ENCODE measurements at regions not wholly inside any gene's neighbourhood (a gene's known extent, or its start where the extent isn't known, plus 50 kb on each side); places are given as distances from the start of the nearest gene placed in this dataset.

- no peak for TF ChIP-seq Cebpa-rat (IDR thresholded peaks at IDR 0.05)
- no peak overlapping the region for H3K9ac ChIP-seq
- no peaks in the 10 kb centered on the region for H3K36me3 ChIP-seq
- H3K4me1 ChIP-seq: peaks cover 27% of the 10 kb centered on the region
- H4K20me1 ChIP-seq: no peaks in the 10 kb centered on the region
- H3K4me2 ChIP-seq: no peak overlapping the region
- H3K4me3 ChIP-seq: no peak overlapping the region
- no peak overlapping the region for H3K27ac ChIP-seq
- no peaks in the 10 kb centered on the region for H3K9me3 ChIP-seq
- H3K27me3 ChIP-seq: no peaks in the 10 kb centered on the region
Measured at GRCh38 chr3:72661115-72661457, 187.2 kb downstream of the SHQ1 start.

GRCh38 chr3:72660270-72661114 lies 187.8 kb downstream of the SHQ1 start:
- Histone ChIP-seq H3K9me3 (no peaks in the 10 kb centered on the region), H3K36me3 (no peaks in the 10 kb centered on the region), H3K9ac (no peak overlapping the region), H3K4me1 (peaks cover 27% of the 10 kb centered on the region), H4K20me1 (no peaks in the 10 kb centered on the region), H3K4me2 (no peak overlapping the region), H3K27me3 (no peaks in the 10 kb centered on the region; the same call in 1 of the 2 replicates), H3K27ac (no peak overlapping the region), H3K4me3 (no peak overlapping the region)
- TF ChIP-seq Cebpa-rat (IDR thresholded peaks at IDR 0.05): no peak

- TF ChIP-seq Cebpa-rat (IDR thresholded peaks at IDR 0.05): no peak
- Histone ChIP-seq H3K4me1 (peaks cover 31% of the 10 kb centered on the region), H3K9ac (no peak overlapping the region), H3K4me2 (no peak overlapping the region), H3K27ac (no peak overlapping the region), H3K9me3 (no peaks in the 10 kb centered on the region), H3K4me3 (no peak overlapping the region), H3K36me3 (no peaks in the 10 kb centered on the region), H4K20me1 (no peaks in the 10 kb centered on the region), H3K27me3 (peaks cover 7% of the 10 kb centered on the region; the same call in 1 of the 2 replicates)
Measured at GRCh38 chr3:72659596-72659995, 188.6 kb downstream of the SHQ1 start.

DNA sequence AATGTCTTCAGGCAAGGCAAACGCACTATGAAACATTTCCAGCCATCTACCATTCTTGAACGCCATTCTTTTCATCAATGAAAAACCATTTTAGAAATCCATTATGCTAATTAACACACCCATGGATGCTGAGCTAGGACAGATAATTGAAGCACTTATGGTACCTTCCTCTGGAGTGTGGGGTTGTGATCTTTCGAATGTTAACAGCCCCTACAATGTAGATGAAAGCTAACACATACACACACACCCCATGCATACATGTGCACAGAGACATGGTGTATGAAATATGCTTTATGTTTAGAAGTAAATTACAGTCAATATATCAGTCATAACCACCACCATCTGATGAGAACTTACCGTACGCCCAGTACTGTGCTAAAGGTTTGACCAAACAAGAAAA lies 189.1 kb downstream of the SHQ1 start:
- no peak for TF ChIP-seq Cebpa-rat (IDR thresholded peaks at IDR 0.05)
- no peak overlapping the region for H3K4me3 ChIP-seq
- H3K36me3 ChIP-seq: no peaks in the 10 kb centered on the region
- no peak overlapping the region for H3K27ac ChIP-seq
- no peak overlapping the region for H3K4me2 ChIP-seq
- H4K20me1 ChIP-seq: no peaks in the 10 kb centered on the region
- H3K4me1 ChIP-seq: peaks cover 30% of the 10 kb centered on the region
- no peak overlapping the region for H3K9ac ChIP-seq
- no peaks in the 10 kb centered on the region for H3K9me3 ChIP-seq
- H3K27me3 ChIP-seq: peaks cover 7% of the 10 kb centered on the region; the same call in 1 of the 2 replicates

- Histone ChIP-seq H3K4me1 (peaks cover 30% of the 10 kb centered on the region), H3K9me3 (no peaks in the 10 kb centered on the region), H3K27ac (no peak overlapping the region), H3K36me3 (no peaks in the 10 kb centered on the region), H3K4me3 (no peak overlapping the region), H3K9ac (no peak overlapping the region), H3K4me2 (no peak overlapping the region), H4K20me1 (no peaks in the 10 kb centered on the region), H3K27me3 (peaks cover 7% of the 10 kb centered on the region; the same call in 1 of the 2 replicates)
- no peak for TF ChIP-seq Cebpa-rat (IDR thresholded peaks at IDR 0.05)
Measured at GRCh38 chr3:72658466-72659100, 189.7 kb downstream of the SHQ1 start.

GRCh38 chr3:72657666-72658065 lies 190.6 kb downstream of the SHQ1 start:
- no peaks in the 10 kb centered on the region for H3K36me3 ChIP-seq
- peaks cover 30% of the 10 kb centered on the region for H3K4me1 ChIP-seq
- no peak overlapping the region for H3K4me3 ChIP-seq
- no peak for TF ChIP-seq Cebpa-rat (IDR thresholded peaks at IDR 0.05)
- peaks cover 7% of the 10 kb centered on the region; the same call in 1 of the 2 replicates for H3K27me3 ChIP-seq
- H3K27ac ChIP-seq: no peak overlapping the region
- no peaks in the 10 kb centered on the region for H3K9me3 ChIP-seq
- H3K4me2 ChIP-seq: peak overlapping the region; percentile 23; the same call in 1 of the 2 replicates
- no peak overlapping the region for H3K9ac ChIP-seq
- no peaks in the 10 kb centered on the region for H4K20me1 ChIP-seq

GRCh38 chr3:72655723-72656122 lies 192.5 kb downstream of the SHQ1 start:
- H3K27me3 ChIP-seq: peaks cover 7% of the 10 kb centered on the region; the same call in 1 of the 2 replicates
- TF ChIP-seq Cebpa-rat (IDR thresholded peaks at IDR 0.05): no peak
- H3K36me3 ChIP-seq: no peaks in the 10 kb centered on the region
- H3K4me2 ChIP-seq: no peak overlapping the region
- H3K4me1 ChIP-seq: peaks cover 30% of the 10 kb centered on the region
- H3K9ac ChIP-seq: no peak overlapping the region
- H3K27ac ChIP-seq: no peak overlapping the region
- no peaks in the 10 kb centered on the region for H4K20me1 ChIP-seq
- H3K9me3 ChIP-seq: no peaks in the 10 kb centered on the region
- no peak overlapping the region for H3K4me3 ChIP-seq

DNA sequence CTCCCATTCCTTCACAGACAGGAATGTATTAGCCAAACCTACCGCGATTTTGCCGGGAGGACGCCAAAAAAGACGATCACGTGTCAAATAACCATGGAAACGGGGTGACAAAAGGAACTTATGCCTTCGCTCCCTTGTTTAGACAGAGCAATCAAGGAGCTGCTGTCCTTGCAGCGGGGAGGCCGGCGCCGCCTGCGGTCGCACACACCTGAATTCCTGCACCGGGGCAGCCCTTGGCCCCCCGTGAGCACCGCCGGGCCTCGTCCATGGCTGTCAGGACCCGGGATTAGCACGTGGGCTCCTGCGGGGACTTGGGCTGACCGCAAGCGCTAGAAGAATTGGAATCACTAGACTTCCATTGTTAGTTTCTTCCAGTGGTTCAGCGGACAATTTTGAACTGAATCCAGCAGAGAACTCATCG lies 193.1 kb downstream of the SHQ1 start:
- H4K20me1 ChIP-seq: no peaks in the 10 kb centered on the region
- H3K9ac ChIP-seq: no peak overlapping the region
- peaks cover 30% of the 10 kb centered on the region for H3K4me1 ChIP-seq
- H3K4me2 ChIP-seq: peak overlapping the region; percentile 16; the same call in 1 of the 2 replicates
- no peaks in the 10 kb centered on the region for H3K9me3 ChIP-seq
- H3K27ac ChIP-seq: no peak overlapping the region
- TF ChIP-seq Cebpa-rat (IDR thresholded peaks at IDR 0.05): no peak
- H3K27me3 ChIP-seq: peaks cover 7% of the 10 kb centered on the region; the same call in 1 of the 2 replicates
- no peaks in the 10 kb centered on the region for H3K36me3 ChIP-seq
- no peak overlapping the region for H3K4me3 ChIP-seq

DNA sequence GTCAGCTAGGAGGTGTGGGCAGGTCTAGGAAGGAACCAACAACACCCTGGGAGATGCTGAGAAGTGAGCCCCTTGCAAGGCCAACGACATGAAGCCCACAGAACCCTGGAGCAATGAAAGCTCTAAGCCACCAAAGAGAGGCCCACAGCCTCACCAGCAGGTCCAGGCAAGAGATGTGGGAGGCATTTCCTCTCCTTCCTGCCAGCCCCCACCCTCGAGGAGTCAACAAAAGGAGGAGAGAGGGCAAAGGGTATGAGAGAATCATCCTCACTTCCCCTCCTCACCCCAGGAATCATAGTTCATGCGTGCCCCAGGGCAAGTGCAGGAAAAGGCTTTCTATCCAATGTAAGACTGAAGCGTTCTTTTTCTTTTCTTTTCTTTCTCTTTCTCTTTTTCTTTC lies 195.8 kb downstream of the SHQ1 start:
- Histone ChIP-seq H3K4me2 (no peak overlapping the region), H3K27me3 (peaks cover 7% of the 10 kb centered on the region; the same call in 1 of the 2 replicates)
- no peak for TF ChIP-seq Cebpa-rat (IDR thresholded peaks at IDR 0.05)

DNA sequence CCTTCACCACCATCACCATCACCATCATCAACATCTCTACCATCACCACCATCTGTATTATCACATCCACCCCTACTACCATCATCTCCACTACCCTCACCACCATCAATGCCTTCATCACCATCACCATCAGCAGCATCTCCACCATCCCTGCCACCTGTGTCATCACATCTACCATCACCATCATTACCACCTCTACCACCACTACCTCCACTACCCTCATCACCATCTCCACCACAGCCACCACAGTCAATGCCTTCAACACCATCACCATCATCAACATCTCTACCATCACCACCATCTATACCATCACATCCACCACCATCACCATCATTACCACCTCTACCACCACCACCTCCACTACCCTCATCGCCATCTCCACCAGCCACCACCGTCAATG lies 196.7 kb downstream of the SHQ1 start:
- H3K27me3 ChIP-seq: peaks cover 7% of the 10 kb centered on the region; the same call in 1 of the 2 replicates

More for the DNA sequence above, 195.8 kb downstream of the SHQ1 start:
- no peaks in the 10 kb centered on the region for H3K9me3 ChIP-seq
- peaks cover 26% of the 10 kb centered on the region for H3K4me1 ChIP-seq
- H4K20me1 ChIP-seq: no peaks in the 10 kb centered on the region
- no peak overlapping the region for H3K9ac ChIP-seq
- no peak overlapping the region for H3K4me3 ChIP-seq
- H3K36me3 ChIP-seq: no peaks in the 10 kb centered on the region
- no peak overlapping the region for H3K27ac ChIP-seq

More for the DNA sequence above, 196.7 kb downstream of the SHQ1 start:
- Histone ChIP-seq H3K9ac (no peak overlapping the region), H3K4me3 (no peak overlapping the region), H3K27ac (no peak overlapping the region), H3K4me2 (no peak overlapping the region), H4K20me1 (no peaks in the 10 kb centered on the region), H3K9me3 (no peaks in the 10 kb centered on the region), H3K4me1 (peaks cover 23% of the 10 kb centered on the region), H3K36me3 (no peaks in the 10 kb centered on the region)
- TF ChIP-seq Cebpa-rat (IDR thresholded peaks at IDR 0.05): no peak

Measured in BLaER1 (cell line).